Mucosa of gallbladder (tissue), 1 donor: ENCODE measurements at regions not wholly inside any gene's neighbourhood (a gene's known extent, or its start where the extent isn't known, plus 50 kb on each side); places are given as distances from the start of the nearest gene placed in this dataset.
"Not testable (repeated sequence)": the region's sequence is repeated elsewhere in the genome, so short reads cannot be mapped to it uniquely, and the experiment has no call there.

Experiments used
- DNase-seq: peaks from one replicate; pipeline ENCODE4 v3.0.0-alpha.2; 2020; ENCODE audit warnings: low spot score
- donor health status: DM: no; HTN: no; CAD: no.

DNA sequence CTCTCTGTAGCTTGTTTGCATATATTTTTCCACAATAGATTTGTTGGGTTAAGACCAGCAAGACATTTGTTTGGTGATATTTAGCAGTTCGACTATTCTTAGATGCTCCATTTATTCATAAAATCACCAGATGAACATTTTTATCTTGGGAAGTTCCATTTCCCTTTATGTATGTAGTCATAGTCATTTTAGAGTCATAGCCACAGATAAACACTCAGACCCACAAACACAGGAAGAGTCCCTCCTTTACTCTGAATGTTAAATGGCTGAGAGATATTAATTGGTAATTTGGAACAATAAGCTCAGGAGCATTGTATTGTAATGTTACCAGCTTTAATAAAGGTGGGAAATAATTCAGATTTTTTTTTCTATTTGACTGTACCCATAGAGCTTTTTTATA lies 1608.7 kb downstream of the STIM2 start:
- DNase-seq, result no peak

DNA sequence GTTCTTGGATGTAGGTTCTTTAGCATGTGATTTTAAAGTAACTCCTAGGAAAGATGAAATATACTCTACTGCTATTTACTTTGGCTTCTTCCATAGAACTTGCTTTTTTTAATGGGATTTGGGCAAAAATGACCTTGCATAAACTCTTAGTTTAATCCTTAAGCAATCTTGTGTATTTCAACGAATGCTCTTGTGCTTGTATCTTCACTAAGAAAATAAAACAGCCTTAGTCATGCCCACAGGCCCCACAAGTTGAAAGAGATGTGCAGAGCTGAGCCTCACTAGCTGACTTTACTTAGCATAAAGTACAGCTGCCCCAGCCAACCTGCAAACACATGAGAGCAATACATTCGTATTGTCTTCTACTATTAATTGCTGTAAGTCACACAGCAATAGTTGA lies 1609.2 kb downstream of the STIM2 start:
- no peak for DNase-seq

DNA sequence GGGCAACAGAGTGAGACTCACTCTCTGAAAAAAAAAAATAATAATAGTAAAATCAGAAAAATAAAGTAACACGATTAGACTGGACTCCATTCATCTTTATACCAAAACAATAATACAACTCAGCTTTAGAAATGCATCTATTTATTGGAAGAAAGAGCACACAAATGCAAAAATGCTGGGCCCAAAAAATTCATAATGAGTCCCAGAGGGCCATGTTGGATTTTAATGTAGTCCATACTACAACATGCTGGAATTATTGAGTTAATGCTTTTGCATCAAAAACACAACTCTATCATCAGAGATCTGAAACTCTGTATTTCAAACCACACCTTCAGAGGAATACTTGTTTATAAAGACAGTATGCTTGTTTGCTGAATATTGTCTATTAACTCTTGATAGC lies 1614.7 kb downstream of the STIM2 start:
- DNase-seq, result no peak

DNA sequence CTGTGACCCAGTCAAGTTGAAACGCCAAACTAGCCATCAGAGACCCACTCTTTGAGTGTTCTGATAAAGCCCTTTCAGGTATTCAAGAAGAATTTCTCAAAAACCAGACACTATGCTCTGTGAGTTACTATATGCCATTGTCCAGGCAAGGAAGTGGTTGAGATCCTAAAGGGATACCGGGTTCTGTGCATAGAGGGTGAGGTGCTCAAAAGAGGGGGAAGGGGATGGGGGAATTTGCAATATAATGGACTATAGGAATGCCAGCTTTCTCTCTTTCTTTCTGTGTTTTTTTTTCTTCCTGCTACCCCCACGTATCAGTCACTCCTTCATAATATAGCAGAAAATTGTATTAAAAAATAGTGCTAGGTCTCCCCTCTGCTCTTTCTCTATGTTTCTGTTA lies 1619.0 kb downstream of the STIM2 start:
- DNase-seq, result no peak

DNA sequence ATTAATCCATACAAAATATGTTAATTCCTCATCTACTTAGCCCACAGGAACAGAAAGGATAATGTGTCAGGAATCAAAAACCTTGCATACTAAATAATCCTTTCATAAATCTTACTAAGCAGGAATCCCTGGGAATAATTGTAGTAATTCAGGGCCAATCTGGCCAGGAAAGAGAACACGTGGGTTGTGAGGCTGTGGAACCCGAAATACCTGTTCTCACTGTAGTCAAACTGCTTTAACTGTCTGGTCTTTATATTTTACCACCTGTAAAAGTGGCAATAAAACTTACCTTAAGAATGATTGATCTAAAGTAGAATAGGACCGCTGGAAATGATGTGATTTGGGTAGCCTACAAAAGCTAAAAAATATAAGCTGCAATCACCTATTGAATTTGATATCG lies 1620.9 kb downstream of the STIM2 start:
- DNase-seq, result no peak

DNA sequence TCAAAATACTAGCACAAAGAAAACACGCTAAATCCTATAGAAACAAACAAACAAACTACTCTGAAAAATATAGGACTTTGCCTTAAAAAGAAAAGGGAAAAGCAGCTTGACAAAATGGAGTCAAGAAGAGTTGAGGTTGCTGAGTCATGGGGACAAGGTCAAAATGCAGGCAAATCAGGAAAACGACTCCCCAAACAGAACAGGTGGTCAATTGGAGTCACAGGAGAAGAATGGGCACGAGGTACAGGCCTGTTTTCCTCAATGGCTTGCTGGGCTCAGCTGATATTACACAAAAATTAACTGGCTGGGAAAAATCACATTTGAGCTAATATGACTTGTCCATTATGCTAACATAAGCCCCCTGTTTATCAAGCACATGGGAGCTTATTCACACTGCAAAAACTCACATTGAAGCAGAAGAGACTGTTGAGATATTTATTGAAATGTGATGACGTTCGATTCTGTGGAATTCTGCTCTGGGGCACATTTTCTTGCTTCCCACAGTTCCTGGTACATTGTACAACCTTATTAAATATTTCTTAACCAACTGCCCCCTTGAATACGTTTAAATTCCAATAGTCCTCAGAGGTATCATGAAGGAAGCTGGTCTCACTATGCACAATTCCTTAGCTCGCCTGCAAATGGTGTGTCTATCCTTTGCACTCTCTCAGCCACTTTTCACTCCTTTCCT lies 1622.1 kb downstream of the STIM2 start:
- DNase-seq, result no peak

DNA sequence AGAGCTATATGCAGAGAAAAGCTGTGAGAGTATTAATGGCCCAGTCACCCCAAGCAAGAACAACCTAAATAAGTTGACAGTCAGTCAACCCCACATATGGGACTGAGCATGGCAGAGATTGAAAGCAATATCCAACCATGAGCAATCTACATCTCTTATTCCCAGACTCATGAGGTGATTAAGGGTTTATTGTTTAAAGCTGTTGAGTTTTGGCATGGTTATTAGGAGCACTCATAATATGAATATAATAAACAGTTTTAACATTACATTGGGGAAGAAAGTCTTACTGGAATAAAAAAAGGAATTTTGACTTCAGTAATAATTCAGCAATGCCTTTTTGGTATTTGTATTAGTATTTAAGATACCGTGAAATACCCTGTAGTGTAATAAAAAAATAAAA lies 1627.4 kb downstream of the STIM2 start:
- DNase-seq, result no peak

DNA sequence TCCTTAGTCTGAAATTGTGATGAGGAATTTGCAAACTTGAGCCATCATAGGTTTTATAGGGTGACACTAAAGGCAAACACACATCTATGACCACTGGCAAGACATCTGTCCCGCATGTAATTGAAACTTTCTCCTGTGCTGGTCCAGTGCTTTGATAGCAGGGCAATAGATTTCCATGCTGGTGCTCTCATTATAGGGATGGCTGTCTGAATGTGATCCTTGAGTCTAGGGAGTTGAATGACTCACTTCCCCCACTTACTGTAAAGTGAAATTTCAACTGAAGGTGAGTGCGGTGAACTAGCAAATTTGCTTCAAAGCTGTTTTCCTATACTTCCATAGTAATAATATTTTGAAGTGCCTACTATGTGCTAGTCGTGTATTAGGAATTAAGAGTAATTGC lies 1630.0 kb downstream of the STIM2 start:
- no peak for DNase-seq

DNA sequence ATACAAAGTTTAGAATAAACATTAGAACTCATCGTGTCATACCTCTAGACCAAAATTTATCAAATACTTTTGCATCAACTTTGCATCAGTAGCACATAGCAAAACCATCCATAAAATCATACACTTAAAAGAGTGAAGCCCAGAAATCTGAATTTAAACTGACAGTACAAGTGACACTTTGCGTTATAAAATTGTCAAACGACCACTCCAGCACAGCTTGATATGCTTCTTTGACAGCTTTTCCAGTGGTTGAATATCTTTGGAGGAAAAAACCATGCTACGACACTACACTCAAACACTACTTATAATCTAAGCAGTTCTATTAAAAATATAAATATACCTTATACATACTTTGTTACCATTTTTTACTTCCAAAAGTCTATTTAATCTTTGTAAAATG lies 1644.4 kb downstream of the STIM2 start:
- DNase-seq, result no peak

DNA sequence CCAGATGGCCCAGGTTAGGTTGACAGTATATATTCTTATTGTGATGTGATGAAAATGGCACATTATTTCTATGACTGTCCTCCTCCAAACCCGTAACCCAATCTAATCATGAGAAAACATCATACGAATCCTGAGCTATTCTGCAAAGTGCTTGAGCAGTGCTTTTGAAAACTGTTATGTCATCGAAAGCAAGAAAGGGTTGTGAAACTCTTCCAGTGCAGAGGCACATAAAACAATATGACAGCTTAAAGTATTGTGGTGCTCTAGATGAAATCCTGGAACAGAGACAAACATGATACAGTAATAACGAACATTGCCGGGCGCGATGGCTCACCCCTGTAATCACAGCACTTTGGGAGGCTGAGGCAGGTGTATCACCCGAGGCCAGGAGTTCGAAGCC lies 1648.0 kb downstream of the STIM2 start:
- no peak for DNase-seq

DNA sequence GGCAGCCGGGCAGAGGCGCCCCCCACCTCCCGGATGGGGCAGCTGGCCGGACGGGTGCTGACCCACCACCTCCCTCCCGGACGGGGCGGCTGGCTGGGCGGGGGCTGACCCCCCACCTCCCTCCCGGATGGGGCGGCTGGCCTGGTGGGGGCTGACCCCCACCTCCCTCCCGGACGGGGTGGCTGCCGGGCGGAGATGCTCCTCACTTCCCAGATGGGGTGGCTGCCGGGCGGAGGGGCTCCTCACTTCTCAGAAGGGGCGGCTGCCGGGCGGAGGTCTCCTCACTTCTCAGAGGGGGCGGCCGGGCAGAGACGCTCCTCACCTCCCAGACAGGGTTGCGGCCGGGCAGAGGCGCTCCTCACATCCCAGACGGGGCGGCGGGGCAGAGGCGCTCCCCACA lies 1654.1 kb downstream of the STIM2 start:
- not testable (repeated sequence) for DNase-seq

DNA sequence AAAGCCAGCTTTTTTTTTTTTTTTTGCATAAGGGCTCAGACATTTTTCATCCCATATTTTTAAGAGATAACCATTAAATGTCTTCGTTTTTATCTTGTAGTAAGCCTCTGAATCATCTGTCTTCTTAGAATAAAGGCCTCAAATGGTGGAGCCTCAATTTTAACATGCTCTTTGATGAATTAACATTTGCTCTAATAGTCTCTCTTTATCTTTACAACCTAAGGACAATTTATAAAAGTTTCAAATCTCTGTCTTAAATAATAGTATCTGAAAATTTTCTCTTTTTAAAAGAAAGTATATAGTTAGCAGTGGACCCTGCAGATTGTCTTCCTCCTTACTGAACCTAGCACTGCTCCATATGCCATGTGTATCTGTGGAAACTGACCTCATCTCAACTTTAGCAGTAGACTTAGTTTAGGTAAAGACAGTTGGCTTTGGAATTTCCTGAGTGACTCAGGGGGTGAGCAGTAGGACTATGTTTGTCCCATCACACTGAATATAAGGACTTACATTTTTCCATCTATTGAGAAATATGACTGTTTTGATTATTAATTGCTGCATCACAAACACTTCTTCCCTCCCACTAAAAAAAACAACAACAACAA lies 1658.0 kb downstream of the STIM2 start:
- no peak for DNase-seq

DNA sequence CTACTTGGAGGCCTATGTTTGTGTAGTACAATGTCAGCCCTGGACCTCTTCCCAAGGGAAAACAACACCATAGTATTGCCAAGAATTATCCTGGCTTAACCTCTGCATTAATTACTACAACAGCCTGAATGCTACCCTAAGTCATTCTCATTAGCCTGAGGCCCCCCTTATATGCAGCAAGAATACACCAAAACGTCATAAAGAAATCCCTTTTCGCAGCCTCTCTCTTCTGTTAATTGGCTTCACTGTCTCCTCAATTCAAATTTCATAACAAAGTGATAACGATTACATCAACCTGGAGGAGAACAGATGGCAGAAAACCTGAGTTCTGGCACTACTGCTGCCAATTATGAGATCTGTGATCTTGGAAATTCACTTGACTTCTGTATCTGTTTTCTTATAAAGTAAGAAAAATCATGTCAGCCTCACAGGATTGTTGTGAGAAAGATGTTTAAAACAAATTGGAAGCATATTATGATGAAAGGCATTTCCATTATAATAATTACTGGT lies 1663.1 kb downstream of the STIM2 start:
- DNase-seq, result no peak

DNA sequence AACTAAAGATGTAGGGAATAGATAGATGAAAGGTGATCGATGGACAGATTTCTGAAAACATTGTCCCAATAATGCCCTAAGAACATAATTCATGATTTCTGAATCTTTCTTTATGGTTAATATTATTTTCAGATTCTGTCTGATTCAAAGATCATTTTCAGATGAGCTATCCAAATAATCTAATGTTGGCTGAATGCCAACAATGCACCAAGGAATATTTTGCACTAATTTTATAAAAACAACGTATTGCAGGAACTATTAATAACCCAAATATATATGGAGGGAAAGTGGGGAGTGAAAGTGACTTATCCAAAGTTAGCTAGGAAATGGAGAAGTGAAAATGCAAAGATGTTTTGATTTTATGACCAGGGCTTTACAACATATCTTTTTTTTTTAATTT lies 1675.5 kb downstream of the STIM2 start:
- no peak for DNase-seq

DNA sequence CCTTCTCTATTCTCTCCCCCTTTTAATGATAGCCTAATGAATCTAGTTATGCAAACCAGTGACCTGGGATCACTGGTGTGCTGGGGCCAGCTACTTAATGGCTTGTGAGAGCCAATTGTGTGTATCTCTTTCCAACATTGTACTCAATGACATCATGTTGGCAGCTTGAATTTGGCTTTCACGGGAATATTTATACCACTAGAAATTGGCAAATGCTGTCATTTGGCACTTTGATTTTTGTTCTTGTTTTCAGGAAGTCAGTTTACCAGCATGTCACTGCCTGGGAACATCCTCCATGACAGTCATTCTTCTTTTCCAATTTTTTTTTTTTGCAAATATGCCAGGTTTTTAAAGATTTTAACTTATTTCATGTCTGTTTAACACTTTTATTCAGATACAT lies 1685.3 kb downstream of the STIM2 start:
- no peak for DNase-seq

DNA sequence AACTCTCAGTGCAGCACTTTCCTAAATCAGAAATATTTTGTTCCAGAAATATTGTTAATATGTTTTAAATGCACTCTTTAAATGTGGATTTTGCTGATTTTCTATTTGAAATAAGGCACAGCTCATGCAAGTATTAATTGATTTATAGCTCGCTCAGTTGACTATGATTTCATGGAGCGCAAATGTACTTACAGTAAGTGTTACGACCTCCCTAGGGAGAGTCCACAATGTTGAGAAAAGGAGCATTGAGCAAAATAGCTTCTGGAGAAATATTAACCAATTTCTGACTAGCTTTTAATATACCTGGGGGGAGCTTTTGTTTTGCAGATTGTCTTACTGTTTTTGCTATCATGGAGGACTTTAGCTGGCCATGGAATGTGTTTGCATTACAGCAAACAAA lies 1687.5 kb downstream of the STIM2 start:
- no peak for DNase-seq

DNA sequence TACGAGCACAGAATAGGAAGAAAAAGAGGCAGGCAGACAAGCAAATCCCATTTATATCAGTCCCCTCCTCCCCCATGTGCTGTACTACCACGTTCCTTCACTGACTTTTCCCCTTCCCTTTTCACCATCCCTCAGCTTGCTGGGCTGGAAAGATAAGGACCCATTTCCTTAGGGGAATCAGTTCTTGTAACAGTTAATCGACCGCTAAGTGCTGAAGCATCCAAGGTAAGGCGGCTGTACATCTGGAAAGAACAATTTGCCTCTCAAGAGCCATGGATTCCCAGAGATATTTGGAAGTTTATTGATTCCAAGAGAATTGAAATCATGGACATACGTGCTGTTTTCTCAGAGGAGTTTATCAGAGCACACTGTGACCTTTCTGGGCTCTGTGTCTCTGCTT lies 1688.0 kb downstream of the STIM2 start:
- DNase-seq, result no peak

DNA sequence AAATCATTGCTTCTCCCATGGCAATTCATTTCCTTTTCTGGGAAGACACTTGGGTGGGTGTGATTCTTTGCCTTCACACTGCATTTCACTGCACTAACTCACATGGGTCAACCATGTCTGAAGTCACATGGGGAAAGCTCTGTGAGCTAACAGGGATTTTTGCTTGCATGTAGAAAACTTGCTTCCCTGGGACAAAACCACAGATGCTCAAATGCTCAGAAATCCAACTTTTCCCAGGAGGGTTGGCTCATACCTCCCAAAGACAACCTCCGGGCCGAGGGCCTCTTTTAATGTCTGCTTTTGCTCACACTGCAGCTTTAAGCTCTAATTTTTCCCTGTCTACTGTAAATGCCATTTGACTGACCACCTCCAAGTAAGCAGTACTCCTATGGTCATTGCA lies 1695.2 kb downstream of the STIM2 start:
- DNase-seq, result no peak

DNA sequence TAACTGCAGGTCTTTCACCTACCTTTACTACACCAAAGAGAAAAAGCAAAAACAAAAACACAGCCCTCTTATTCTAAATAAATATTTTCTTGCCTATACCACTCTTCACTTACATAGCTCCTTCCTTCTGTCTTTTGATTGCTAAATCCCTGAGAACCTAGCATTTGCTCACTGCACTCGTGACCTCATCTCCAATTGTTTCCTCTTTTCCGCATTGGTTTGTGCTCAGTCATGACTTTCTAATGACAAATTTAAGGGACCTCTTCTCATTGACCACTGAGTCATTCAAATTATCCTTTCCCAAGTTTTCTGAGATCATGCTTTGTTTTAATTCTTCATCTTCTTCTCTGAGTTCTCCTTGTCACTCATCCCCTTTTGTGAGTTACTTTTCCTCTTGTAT lies 1697.1 kb downstream of the STIM2 start:
- no peak for DNase-seq

DNA sequence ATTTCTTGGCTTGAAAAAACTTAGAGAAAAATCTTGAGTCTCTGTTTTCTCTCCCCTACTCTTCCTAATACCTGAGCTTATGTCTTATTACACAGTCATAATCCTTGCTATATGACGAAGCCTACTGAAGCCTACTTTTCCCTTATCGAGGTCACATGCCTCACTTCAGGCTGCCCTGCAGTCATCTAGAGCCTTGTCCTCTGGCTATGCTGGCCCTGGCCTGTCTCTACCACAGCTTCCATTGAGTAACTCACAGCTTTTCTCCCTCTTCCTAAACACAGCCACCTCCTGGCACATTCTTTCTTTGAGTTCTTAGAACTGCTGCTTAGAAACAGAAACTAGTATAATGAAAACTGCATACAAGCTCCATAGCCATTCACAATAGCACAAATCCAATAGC lies 1698.3 kb downstream of the STIM2 start:
- no peak for DNase-seq

DNA sequence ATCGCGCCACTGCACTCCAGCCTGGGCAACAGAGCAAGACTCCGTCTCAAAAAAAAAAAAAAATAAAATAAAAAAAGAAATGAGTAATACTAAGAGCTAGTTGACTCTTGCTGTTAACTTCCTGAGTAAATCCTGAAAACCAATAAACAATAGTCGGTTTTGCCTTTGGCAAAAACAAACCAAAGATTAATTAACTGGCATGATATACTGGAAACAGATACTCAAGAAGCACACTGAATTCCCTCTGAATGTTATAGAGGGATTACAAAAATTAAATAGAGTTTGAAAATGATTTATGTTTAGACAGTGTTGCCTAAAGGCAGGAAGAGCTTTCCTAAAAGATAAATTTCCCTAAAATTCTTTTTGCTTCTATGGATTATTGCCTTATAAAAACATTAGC lies 1702.3 kb downstream of the STIM2 start:
- DNase-seq, result no peak

DNA sequence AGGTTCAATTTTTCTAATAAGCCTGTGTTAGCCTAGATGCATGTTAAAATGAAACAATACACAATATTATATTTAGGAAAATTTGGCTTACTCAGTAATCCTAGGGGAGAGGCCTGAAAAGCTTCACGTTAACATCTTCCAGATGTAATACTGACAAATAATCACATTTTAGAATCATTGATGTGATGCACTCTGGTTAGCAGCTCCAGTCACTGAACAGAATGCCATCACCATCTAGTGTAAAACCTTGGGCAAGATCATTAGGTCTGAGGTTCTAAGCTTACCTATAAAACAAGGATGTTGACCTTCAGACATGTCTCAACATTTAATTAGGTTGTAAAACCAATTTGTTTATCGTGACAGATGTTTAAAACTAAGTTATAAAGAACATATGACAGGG lies 1704.8 kb downstream of the STIM2 start:
- DNase-seq, result no peak

DNA sequence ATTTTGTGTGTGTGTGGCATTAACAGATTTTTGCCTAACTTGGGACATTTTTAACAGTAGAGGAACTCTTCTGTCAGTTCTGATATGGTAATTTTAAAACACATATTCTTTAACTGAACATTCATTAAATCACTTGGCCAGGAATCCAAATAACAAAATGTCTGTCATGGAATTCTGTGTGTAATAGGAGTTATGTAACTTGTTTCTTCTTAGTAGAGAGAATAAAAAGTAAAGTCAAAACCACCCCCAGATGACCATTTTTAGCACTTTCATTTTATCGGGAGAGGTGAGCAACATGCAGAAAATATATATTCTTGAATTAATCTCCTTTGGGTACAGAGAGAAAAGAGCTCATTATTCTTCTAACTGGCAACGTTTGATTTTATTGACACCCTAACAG lies 1740.3 kb downstream of the STIM2 start:
- no peak for DNase-seq

DNA sequence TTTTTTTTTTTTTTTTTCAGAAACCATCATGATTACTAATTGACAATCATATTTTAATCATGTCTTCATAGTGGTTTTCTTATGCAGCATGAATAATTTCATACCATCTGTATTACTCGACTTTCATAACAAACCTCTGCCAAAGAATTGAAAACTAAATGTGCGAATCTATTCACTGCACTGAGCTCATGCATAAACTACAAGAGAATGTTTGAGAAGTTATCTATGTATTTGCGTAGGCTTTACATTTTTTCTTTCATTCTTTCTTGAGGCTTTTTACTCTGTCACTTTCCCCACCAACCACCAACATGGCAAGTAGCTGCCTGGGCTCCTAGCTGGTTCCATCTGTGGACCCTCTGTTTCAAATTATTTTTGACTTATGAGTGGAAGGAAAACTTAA lies 1761.0 kb downstream of the STIM2 start:
- no peak for DNase-seq
